ENCODE measurements at regions not wholly inside any gene's neighbourhood (a gene's known extent, or its start where the extent isn't known, plus 50 kb on each side); places are given as distances from the start of the nearest gene placed in this dataset.
"Not testable (repeated sequence)": the region's sequence is repeated elsewhere in the genome, so short reads cannot be mapped to it uniquely, and the experiment has no call there.

DNA sequence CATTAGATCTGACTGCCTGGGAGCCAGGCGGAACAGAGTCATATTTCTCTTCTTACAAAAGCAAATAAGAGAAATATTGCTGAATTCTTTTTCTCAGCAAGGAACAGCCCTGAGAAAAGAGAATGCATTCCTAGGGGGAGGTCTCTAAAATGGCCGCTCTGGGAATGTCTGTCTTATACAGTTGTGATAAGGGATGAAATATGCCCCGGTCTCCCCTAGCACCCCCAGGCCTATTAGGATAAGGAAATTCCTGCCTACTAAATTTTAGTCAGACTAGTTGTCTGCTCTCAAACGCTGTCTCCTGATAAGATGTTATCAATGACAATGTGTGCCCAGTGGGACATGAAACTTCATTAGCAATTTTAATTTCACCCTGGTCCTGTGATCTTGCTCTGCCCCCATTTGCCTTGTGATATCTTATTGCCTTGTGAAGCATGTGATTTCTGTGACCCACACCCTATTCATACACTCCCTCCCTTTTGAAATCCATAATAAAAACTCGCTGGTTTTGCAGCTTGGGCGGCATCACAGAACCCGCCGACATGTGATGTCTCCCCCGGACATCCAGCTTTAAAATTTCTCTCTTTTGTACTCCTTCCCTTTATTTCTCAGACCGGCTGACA is 56.8 kb upstream of the TMEM97 start:
- not testable (repeated sequence) for TF ChIP-seq ZNF37A (tag by site-specific recombination; IDR thresholded peaks at IDR 0.05)
- TF ChIP-seq, protein P1, sequence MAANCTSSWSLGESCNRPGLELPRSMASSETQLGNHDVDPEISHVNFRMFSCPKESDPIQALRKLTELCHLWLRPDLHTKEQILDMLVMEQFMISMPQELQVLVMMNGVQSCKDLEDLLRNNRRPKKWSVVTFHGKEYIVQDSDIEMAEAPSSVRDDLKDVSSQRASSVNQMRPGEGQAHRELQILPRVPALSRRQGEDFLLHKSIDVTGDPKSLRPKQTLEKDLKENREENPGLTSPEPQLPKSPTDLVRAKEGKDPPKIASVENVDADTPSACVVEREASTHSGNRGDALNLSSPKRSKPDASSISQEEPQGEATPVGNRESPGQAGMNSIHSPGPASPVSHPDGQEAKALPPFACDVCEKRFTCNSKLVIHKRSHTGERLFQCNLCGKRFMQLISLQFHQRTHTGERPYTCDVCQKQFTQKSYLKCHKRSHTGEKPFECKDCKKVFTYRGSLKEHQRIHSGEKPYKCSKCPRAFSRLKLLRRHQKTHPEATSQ (tag by site-specific recombination; IDR thresholded peaks at IDR 0.05), result not testable (repeated sequence)
